ENCODE measurements at regions not wholly inside any gene's neighbourhood (a gene's known extent, or its start where the extent isn't known, plus 50 kb on each side); places are given as distances from the start of the nearest gene placed in this dataset.

DNA sequence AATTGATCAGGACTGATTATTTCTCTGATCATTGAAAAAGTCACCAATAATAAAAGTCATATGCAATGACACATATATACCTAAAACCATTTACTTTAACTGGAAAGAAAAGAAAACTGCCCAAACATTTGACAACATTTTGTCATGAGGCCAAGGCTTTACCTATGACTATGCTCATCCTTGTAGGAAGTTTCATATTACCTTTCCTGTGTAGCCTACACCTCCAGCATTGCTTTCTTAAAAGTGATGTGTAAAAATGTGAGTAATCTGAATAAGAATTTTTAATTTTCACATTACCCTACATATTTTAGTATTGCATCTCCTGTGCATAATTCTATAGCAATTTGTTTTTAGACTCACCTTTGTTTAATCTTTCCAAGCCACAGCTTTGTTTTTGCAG lies 419.8 kb upstream of the FIGN start:
- no peak for DNase-seq

DNA sequence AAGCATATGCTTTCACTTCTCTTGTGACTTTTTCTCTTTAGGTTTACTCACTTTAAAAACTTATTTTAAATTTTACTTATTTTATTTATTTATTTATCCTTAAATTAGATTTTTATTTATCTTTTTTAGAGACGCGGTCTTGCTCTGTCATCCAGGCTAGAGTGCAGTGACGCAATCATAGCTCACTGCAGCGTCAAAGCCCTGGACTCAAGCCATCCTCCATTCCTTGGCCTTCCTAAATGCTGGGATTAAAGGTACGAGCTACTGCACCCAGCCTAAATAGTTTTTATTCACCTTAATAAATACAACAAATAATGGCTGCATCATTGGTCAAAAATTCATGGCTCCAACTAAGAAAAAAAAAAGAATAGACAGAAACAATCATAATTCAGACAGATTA lies 415.7 kb upstream of the FIGN start:
- no peak for DNase-seq

GRCh38 chr2:164150604-164151003 lies 414.8 kb upstream of the FIGN start:
- DNase-seq: no peak

GRCh38 chr2:164146441-164146840 lies 410.6 kb upstream of the FIGN start:
- DNase-seq: no peak

- no peak for DNase-seq
Measured at GRCh38 chr2:164145093-164145987, 409.5 kb upstream of the FIGN start.

- no peak for DNase-seq
Measured at GRCh38 chr2:164143183-164143930, 407.5 kb upstream of the FIGN start.

GRCh38 chr2:164142755-164143154 lies 406.9 kb upstream of the FIGN start:
- DNase-seq: no peak

DNA sequence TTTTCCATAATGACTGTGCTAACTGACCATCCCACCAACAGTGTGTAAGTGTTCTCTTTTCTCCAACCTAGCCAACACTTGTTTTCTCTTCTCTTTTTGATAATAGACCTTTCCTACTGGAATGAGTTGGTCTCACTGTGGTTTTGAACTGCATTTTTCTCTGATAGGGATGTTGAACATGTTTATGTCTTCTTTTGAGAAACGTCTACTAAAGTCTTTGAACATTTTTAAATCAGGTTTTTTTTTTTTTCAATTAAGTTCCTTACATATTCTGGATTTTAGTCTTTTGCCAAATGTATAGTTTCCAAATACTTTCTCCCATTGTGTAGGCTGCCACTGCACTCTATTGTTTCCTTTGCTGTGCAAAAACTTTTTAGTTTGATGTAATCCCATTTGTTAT lies 405.5 kb upstream of the FIGN start:
- DNase-seq: no peak

GRCh38 chr2:164138750-164139149 lies 402.9 kb upstream of the FIGN start:
- no peak for DNase-seq

- no peak for DNase-seq
Measured at GRCh38 chr2:164134336-164134735, 398.5 kb upstream of the FIGN start.

GRCh38 chr2:164127971-164128527 lies 392.2 kb upstream of the FIGN start:
- no peak for DNase-seq

GRCh38 chr2:164126960-164127660 lies 391.3 kb upstream of the FIGN start:
- no peak for DNase-seq

GRCh38 chr2:164115806-164116205 lies 380.0 kb upstream of the FIGN start:
- DNase-seq: no peak

- DNase-seq: no peak
Measured at GRCh38 chr2:164114937-164115336, 379.1 kb upstream of the FIGN start.

DNA sequence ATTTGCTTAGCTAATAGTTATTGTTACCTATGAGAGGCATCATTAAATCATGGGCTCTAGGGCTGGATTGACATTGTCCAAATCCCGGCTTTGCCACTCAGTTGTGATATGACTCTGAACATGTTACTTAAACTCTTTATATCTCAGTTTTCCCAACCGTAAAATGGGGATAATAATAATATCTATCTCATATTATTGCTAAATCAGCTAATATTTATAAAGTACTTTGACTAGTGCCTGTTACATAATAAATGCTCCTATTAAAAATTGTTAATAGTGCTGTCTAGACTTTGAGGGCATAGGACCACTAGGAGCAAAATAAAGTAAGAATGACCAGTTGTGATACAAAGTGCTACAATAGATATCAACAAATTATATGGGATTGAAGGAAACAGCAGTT lies 376.3 kb upstream of the FIGN start:
- no peak for DNase-seq

- DNase-seq: no peak
Measured at GRCh38 chr2:164110515-164110914, 374.7 kb upstream of the FIGN start.

DNA sequence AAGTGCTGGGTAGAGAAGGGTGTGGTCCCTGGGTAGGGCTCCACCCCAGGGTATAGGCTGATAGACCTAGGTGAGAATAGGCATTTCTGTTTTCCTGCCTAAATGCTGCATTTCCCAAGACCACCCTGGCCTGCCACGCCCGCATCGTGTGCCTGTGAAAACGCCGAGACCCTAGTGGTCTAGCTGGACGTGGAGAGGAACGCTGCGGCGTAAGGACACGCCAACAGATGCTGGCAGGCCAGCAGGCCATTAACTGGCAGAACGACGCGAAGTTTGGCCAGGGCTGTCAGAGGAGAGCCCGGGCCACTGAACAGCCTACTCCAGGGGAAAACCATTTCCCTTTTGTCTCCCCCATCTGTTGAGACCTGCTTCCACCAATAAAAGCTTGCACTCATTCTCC lies 373.2 kb upstream of the FIGN start:
- no peak for DNase-seq

- no peak for DNase-seq
Measured at GRCh38 chr2:164103271-164103670, 367.5 kb upstream of the FIGN start.

DNA sequence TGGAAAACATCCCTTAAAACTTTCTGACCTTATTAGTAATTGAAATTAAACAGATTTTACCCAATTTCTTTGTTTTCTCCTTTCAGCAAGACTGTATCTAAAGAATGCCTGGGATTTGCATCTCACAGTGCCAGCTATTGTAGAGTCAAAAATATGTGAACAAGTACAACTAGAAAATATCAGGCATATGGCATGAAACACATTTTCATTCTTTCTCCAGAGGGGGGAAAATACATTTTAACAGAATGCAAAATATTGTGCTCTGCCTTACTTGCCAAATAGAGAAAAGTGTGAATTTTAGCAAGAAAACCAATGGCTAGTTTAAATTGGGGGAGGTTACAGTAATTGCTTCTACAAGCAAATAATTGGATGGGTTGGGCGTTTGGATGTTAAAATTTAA lies 366.6 kb upstream of the FIGN start:
- DNase-seq: no peak

DNA sequence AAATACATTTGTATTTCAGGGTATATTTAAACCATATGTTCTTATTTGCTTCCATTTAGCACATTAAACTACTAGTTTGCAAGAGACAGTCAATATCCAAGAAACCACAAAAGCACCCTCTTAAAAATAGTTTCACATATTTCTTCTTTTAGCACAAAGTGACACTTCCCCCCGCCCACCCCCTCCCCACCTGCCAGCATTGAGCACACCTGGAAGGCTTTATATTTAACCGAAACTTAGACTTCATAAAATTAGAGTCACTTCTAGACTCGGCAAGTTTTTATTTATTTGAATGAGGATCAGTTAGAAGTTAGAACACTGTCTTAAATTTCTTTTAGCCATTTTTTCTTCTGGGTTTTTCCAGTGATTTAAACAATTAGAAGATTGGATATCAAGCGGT lies 355.9 kb upstream of the FIGN start:
- no peak for DNase-seq

- no peak for DNase-seq
Measured at GRCh38 chr2:164090533-164090932, 354.7 kb upstream of the FIGN start.

DNA sequence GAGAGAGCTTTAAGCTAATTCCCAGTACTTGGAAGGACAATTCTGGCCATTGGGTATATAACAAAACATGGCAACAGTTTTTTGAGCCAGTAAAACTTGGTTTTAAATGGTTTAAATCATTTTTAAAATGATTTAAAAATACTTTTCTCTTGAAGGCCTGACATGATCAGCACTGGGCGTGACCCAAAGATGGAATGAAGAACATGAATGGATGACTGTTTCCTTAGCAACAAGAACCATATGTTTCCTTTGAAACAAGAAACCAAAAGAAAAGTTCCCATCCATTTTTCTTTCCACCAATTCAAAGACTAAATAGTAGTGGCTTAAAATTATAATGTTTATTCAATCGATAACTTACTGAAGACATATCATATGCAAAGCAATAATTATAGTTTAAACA lies 348.3 kb upstream of the FIGN start:
- DNase-seq: no peak

- no peak for DNase-seq
Measured at GRCh38 chr2:164080486-164080885, 344.7 kb upstream of the FIGN start.

All from NCI-H1048 (cell line).